Astrocyte of the cerebellum (primary cell): ENCODE measurements at regions not wholly inside any gene's neighbourhood (a gene's known extent, or its start where the extent isn't known, plus 50 kb on each side); places are given as distances from the start of the nearest gene placed in this dataset.

Source experiments
- DNase-seq: peaks from one replicate; pipeline ENCODE4 v3.0.0-alpha.2; 2011; ENCODE audit warnings: low read depth
- H3K4me3 ChIP-seq: 2 replicates; pipeline ENCODE4 v1.5.1; 2011; ENCODE audit warnings: mild to moderate bottlenecking, low read depth, low read length, moderate library complexity
- in situ Hi-C: cut with HindIII; loops from 2 replicates; pipeline ENCODE4 v1.10.0; 2017; ENCODE audit warnings: low sequenced_read_pairs
- TF ChIP-seq, protein P1 (sequence below): IDR thresholded peaks from 2 replicates; pipeline ENCODE4 v1.5.1; 2012; ENCODE audit warnings: low read length, low read depth, moderate library complexity, mild to moderate bottlenecking; ENCODE audit errors: missing control alignments

DNA sequence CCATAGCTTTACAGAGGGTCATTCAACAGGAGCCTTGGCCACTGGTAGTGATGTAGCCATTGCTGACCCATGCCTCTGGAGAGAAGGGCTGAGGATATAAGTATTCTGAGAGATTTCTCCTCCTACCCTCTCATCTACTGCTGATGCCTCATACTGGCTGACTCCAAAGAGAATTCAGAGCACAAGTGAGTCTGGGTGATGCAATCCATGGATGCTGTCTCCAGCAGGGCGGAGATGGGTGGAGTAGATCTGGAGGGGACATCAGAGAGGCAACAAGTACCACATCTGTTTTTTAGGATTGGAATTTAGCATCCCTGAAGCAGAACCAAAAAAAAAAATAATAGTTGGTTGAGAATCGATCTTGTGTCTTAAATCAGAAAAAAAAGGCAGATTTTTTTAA is 705.7 kb upstream of the CELF2 start:
- TF ChIP-seq, protein P1, sequence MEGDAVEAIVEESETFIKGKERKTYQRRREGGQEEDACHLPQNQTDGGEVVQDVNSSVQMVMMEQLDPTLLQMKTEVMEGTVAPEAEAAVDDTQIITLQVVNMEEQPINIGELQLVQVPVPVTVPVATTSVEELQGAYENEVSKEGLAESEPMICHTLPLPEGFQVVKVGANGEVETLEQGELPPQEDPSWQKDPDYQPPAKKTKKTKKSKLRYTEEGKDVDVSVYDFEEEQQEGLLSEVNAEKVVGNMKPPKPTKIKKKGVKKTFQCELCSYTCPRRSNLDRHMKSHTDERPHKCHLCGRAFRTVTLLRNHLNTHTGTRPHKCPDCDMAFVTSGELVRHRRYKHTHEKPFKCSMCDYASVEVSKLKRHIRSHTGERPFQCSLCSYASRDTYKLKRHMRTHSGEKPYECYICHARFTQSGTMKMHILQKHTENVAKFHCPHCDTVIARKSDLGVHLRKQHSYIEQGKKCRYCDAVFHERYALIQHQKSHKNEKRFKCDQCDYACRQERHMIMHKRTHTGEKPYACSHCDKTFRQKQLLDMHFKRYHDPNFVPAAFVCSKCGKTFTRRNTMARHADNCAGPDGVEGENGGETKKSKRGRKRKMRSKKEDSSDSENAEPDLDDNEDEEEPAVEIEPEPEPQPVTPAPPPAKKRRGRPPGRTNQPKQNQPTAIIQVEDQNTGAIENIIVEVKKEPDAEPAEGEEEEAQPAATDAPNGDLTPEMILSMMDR: no peak
- in situ Hi-C loops: no loop called here
- no peak for DNase-seq
- H3K4me3 ChIP-seq: no peak overlapping the region

DNA sequence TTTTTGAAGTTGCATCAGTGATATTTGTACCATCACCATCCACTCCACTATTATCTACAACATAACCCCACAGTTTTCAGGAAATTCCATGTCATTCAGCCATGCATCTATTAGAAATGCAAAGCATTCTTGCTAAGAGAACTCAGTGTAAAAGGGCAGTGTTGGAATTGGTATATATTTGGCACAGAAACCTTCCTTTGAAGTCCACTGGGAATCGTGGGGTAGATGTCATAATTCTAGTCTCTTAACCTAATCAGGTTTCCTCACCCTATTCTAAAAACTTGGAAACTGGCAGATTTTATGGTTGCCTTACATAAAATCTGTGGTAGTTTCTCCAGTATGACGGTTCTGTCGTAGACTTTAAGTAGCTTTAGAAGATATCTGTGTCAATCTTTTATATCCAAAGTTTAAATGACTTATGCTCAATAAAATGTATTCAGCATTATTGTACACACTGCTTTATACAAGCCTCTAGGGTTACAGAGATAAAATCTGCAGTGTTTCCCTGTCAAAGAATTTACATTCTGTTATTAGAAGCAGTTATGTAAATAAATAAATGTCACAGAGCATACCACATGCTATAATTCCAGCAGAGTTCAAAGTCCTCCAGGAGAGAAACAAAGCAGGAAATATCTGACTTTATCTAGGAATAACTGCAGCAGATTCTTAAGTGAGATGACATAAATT is 704.4 kb upstream of the CELF2 start:
- TF ChIP-seq, protein P1: no peak
- in situ Hi-C loops: no loop called here
- DNase-seq: no peak
- no peak overlapping the region for H3K4me3 ChIP-seq

DNA sequence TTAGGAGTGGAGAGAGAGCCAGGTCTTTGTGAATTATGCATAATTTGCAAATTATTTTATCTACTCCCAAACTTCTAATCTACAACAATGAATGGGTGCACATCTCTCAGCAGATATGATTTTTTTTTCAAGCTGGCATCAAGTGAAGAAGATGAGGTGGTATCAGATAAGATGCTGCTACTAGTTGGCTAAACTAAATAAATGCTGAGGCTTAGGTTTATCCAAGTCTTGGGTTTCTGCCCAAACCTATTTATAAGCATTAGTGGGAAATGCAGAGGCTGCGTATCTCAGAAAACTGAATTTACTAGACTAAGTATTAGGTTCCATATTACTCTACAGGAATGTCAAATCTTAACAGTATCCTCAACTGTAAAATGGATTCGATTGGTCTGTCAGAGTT is 703.0 kb upstream of the CELF2 start:
- no peak overlapping the region for H3K4me3 ChIP-seq
- no peak for DNase-seq
- TF ChIP-seq, protein P1: no peak
- in situ Hi-C loops: no loop called here

DNA sequence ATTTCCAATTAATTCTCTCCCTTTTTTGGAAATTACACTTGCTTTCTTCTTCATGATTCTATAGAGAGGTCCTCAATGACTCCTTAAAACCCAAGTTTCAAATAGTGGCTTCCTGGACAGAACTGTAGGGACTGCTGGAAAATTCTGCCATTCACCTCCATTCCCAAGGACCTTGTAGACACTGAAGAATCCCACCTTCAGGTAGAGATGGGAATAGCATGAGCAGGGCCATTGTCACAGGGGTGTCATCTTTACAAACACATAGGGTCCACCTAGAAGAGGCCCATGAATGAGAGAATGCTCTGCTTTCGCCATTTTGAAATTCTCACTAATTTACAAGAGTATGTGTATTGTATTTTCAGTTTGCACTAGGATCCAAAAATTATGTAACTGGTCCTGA is 701.7 kb upstream of the CELF2 start:
- TF ChIP-seq, protein P1: no peak

DNA sequence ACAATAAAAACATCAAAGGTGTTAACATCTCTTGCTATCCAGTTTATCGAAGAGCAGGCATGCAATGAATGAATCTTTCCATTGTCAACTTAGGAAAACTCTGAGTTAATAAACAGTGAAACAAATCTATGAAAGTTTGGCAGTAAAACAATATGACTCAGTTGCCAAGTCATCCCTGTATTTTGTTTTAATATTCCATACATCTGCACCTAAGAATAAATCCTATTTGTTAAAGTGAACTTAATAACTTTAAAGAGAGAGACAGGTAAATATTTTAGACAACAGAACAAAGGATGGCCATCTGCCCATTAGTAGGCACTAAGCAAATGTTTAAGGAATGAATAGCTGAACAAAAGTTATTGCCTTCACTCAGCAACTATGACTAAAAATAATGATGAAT is 700.5 kb upstream of the CELF2 start:
- TF ChIP-seq, protein P1: no peak
- in situ Hi-C loops: no loop called here
- no peak overlapping the region for H3K4me3 ChIP-seq
- no peak for DNase-seq

More for the DNA sequence above, 701.7 kb upstream of the CELF2 start:
- in situ Hi-C loops: no loop called here
- DNase-seq: no peak
- H3K4me3 ChIP-seq: no peak overlapping the region

DNA sequence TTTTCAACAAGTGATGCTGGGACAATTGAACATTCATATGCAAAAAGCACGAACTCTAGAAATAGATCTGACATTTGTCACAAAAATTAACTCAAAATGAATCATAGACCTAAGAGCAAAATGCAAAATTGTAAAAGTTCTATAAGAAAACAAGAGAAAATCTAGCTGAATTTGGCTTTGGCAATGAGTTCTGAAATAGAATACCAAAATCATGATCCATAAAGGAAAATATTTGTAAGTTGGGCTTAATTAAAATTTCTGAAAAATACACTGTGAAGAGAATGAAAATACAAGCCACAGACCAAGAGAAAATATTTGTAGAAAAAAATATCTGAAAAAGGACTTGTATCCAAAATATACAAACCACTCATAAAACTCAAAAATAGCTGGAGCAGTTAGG is 698.8 kb upstream of the CELF2 start:
- TF ChIP-seq, protein P1: no peak
- H3K4me3 ChIP-seq: no peak overlapping the region
- in situ Hi-C loops: no loop called here
- DNase-seq: no peak
